ENCODE measurements at regions not wholly inside any gene's neighbourhood (a gene's known extent, or its start where the extent isn't known, plus 50 kb on each side); places are given as distances from the start of the nearest gene placed in this dataset.

GRCh38 chr14:101483829-101484228, 77.5 kb upstream of the DIO3 start:
- H2BK12ac ChIP-seq (ENCODE audit: low read length in 2 of 2), result no peak overlapping the region
- H3K79me1 ChIP-seq (replicated peaks; ENCODE audit: low read length, poor library complexity, severe bottlenecking), result no peaks in the 10 kb centered on the region
- no peak overlapping the region for H2BK120ac ChIP-seq (ENCODE audit: low read depth, low read length)
- no peaks in the 10 kb centered on the region for H3K36me3 ChIP-seq (ENCODE audit: control insufficient read depth in 1 of 2, insufficient read depth in 2 of 2, low read depth in 1 of 2, low read length in 2 of 2)
- no peak overlapping the region for H4K91ac ChIP-seq (ENCODE audit: low read length)
- H3K9me3 ChIP-seq (ENCODE audit: control insufficient read depth, low read length), result peaks cover 32% of the 10 kb centered on the region
- H2BK5ac ChIP-seq (ENCODE audit: low read depth, low read length, poor library complexity, severe bottlenecking), result no peak overlapping the region
- no peak overlapping the region for H3K23ac ChIP-seq (ENCODE audit: low read length in 2 of 2)
- WGBS, result 73% methylated on average over 3 of the region's 4 CpGs
- H3K27ac ChIP-seq (ENCODE audit: low read length, poor library complexity, severe bottlenecking), result no peak overlapping the region
- no peaks in the 10 kb centered on the region for H3K27me3 ChIP-seq (ENCODE audit: control insufficient read depth in 1 of 2, insufficient read depth in 1 of 2, low read length in 2 of 2)
- H3K4me2 ChIP-seq (ENCODE audit: low read length, poor library complexity, severe bottlenecking), result no peak overlapping the region
- no peak overlapping the region for H2BK15ac ChIP-seq (ENCODE audit: low read depth, poor library complexity, severe bottlenecking)
- no peak overlapping the region for H3K4me3 ChIP-seq (ENCODE audit: insufficient read depth in 1 of 2, low read depth in 1 of 2, low read length in 2 of 2)
- no peaks in the 10 kb centered on the region for H3K4me1 ChIP-seq (ENCODE audit: control insufficient read depth, insufficient read depth, low read depth, low read length)
- no peak overlapping the region for H3K14ac ChIP-seq (ENCODE audit: low read length in 2 of 2)
- no peak overlapping the region for H2AFZ ChIP-seq (ENCODE audit: low read depth, low read length)
- no peak overlapping the region for H3K4ac ChIP-seq (ENCODE audit: low read depth in 1 of 2, low read length in 2 of 2)
- H4K8ac ChIP-seq (ENCODE audit: low read length), result no peak overlapping the region
- no peak for DNase-seq
- H3K9ac ChIP-seq (ENCODE audit: low read length), result no peak overlapping the region
- H3K18ac ChIP-seq (ENCODE audit: low read depth in 1 of 2, low read length in 2 of 2), result no peak overlapping the region
- no peak overlapping the region for H2AK5ac ChIP-seq (ENCODE audit: low read length, severe bottlenecking)

DNA sequence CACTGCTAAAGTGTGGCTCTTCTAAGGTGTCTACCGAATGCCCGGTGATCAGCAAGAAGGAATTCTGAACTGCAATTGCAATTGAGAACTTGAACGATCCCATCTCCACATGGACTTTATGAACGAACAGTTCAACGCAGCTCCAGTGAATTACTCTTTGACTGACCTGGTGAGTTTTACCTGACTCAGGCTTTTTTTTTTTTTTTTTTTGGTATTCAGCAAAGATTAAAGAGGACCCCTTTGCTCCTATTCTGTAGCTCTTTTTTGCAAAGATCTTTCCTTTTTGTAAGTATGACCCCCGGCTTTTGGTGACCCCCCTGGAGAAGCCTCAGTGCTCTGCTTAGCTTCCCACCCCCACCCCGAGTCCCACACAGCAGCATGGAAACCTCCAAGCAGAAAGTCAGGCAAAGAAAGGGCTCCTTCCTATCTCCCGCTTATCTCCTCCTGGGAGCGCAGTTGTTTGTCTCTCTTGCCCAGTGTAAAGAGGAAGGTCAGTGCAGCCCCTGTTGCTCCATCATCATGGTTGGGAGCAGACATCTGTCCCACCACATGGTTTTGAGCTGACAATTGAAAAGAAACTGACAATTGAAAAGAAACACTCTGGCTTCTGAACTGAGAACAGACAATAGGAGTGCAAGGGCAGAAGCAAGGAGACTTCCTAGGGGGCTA, 72.1 kb upstream of the DIO3 start:
- no peak overlapping the region for H3K18ac ChIP-seq (ENCODE audit: low read depth in 1 of 2, low read length in 2 of 2)
- no peak overlapping the region for H3K9ac ChIP-seq (ENCODE audit: low read length)
- no peak overlapping the region for H4K8ac ChIP-seq (ENCODE audit: low read length)
- peaks cover 0 to 8% of the 10 kb centered on the region in 2 experiments for H3K27me3 ChIP-seq (ENCODE audit: control insufficient read depth in 1 of 2, insufficient read depth in 1 of 2, low read length in 2 of 2)
- H2BK120ac ChIP-seq (ENCODE audit: low read depth, low read length), result no peak overlapping the region
- no peaks in the 10 kb centered on the region for H3K4me1 ChIP-seq (ENCODE audit: control insufficient read depth, insufficient read depth, low read depth, low read length)
- no peak overlapping the region for H3K4ac ChIP-seq (ENCODE audit: low read depth in 1 of 2, low read length in 2 of 2)
- H3K4me2 ChIP-seq (ENCODE audit: low read length, poor library complexity, severe bottlenecking), result no peak overlapping the region
- no peak overlapping the region for H3K27ac ChIP-seq (ENCODE audit: low read length, poor library complexity, severe bottlenecking)
- 81% methylated on average over 9 of the region's 9 CpGs for WGBS
- H3K4me3 ChIP-seq (ENCODE audit: insufficient read depth in 1 of 2, low read depth in 1 of 2, low read length in 2 of 2), result no peak overlapping the region
- no peak overlapping the region for H3K23ac ChIP-seq (ENCODE audit: low read length in 2 of 2)
- H2BK12ac ChIP-seq (ENCODE audit: low read length in 2 of 2), result no peak overlapping the region
- no peak overlapping the region for H2AK5ac ChIP-seq (ENCODE audit: low read length, severe bottlenecking)
- DNase-seq, result no peak
- no peak overlapping the region for H4K91ac ChIP-seq (ENCODE audit: low read length)
- H3K36me3 ChIP-seq (ENCODE audit: control insufficient read depth in 1 of 2, insufficient read depth in 2 of 2, low read depth in 1 of 2, low read length in 2 of 2), result no peaks in the 10 kb centered on the region
- no peak overlapping the region for H2BK5ac ChIP-seq (ENCODE audit: low read depth, low read length, poor library complexity, severe bottlenecking)
- no peak overlapping the region for H2BK15ac ChIP-seq (ENCODE audit: low read depth, poor library complexity, severe bottlenecking)
- no peak overlapping the region for H2AFZ ChIP-seq (ENCODE audit: low read depth, low read length)
- H3K79me1 ChIP-seq (replicated peaks; ENCODE audit: low read length, poor library complexity, severe bottlenecking), result no peaks in the 10 kb centered on the region
- peaks cover 30% of the 10 kb centered on the region for H3K9me3 ChIP-seq (ENCODE audit: control insufficient read depth, low read length)
- H3K14ac ChIP-seq (ENCODE audit: low read length in 2 of 2), result no peak overlapping the region

DNA sequence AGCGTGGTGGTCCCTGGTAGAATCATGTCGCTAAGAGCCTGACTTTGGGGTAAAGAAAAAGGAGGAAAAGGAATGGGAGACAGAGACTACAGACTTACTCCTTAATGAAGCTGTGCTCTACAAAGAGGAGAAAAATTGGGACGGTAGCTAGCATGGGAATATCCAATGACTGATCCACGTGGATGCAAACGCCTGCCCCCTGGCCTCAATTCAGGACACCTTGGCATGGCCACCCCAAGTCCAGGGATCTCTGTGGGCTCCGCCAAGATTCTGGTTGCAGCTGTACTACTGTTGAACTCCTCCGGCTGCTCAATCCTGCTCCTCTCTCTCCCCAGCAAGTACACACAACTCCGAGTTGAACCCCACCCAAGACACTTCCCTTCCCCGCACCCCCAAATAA, 70.5 kb upstream of the DIO3 start:
- WGBS, result 93% methylated on average over 8 of the region's 9 CpGs
- H3K14ac ChIP-seq (ENCODE audit: low read length in 2 of 2), result no peak overlapping the region

DNA sequence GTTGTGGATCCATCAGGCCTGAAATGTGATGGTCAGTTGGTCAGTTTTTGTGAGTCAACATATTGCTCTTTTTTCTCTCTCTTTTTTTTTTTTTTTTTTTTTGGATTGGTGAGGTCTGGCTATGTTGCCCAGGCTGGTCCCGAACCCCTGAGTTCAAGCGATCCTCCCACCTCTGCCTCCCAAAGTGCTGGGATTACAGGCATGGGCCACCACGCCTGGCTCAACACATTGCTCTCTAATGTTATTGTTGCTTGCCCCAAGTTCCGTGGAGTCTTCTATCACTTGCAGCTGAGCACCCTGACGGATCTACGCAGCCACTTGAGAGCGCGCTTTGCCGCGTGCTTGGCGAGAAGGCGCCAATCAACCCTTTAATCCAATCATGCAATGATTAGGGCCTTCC, 69.5 kb upstream of the DIO3 start:
- Histone ChIP-seq H3K4me1 (ENCODE audit: control insufficient read depth, insufficient read depth, low read depth, low read length) (no peaks in the 10 kb centered on the region), H4K91ac (ENCODE audit: low read length) (no peak overlapping the region), H2BK12ac (ENCODE audit: low read length in 2 of 2) (no peak overlapping the region), H3K9ac (ENCODE audit: low read length) (no peak overlapping the region), H2BK120ac (ENCODE audit: low read depth, low read length) (no peak overlapping the region), H3K36me3 (ENCODE audit: control insufficient read depth in 1 of 2, insufficient read depth in 2 of 2, low read depth in 1 of 2, low read length in 2 of 2) (no peaks in the 10 kb centered on the region), H3K23ac (ENCODE audit: low read length in 2 of 2) (no peak overlapping the region), H2BK15ac (ENCODE audit: low read depth, poor library complexity, severe bottlenecking) (no peak overlapping the region), H2AK5ac (ENCODE audit: low read length, severe bottlenecking) (no peak overlapping the region), H2AFZ (ENCODE audit: low read depth, low read length) (no peak overlapping the region), H3K9me3 (ENCODE audit: control insufficient read depth, low read length) (peaks cover 18% of the 10 kb centered on the region), H3K4ac (ENCODE audit: low read depth in 1 of 2, low read length in 2 of 2) (no peak overlapping the region), H4K8ac (ENCODE audit: low read length) (no peak overlapping the region), H3K4me2 (ENCODE audit: low read length, poor library complexity, severe bottlenecking) (no peak overlapping the region), H2BK5ac (ENCODE audit: low read depth, low read length, poor library complexity, severe bottlenecking) (no peak overlapping the region), H3K4me3 (ENCODE audit: insufficient read depth in 1 of 2, low read depth in 1 of 2, low read length in 2 of 2) (no peak overlapping the region), H3K27me3 (ENCODE audit: control insufficient read depth in 1 of 2, insufficient read depth in 1 of 2, low read length in 2 of 2) (peaks cover 0 to 13% of the 10 kb centered on the region in 2 experiments), H3K79me1 (replicated peaks; ENCODE audit: low read length, poor library complexity, severe bottlenecking) (no peaks in the 10 kb centered on the region), H3K18ac (ENCODE audit: low read depth in 1 of 2, low read length in 2 of 2) (no peak overlapping the region), H3K27ac (ENCODE audit: low read length, poor library complexity, severe bottlenecking) (no peak overlapping the region), H3K14ac (ENCODE audit: low read length in 2 of 2) (no peak overlapping the region)
- WGBS, result 77% methylated on average over 10 of the region's 12 CpGs
- DNase-seq, result no peak

More for the DNA sequence above, 70.5 kb upstream of the DIO3 start:
- DNase-seq, result no peak
- no peak overlapping the region for H3K27ac ChIP-seq (ENCODE audit: low read length, poor library complexity, severe bottlenecking)
- H3K23ac ChIP-seq (ENCODE audit: low read length in 2 of 2), result no peak overlapping the region
- H3K9ac ChIP-seq (ENCODE audit: low read length), result no peak overlapping the region
- no peak overlapping the region for H2AK5ac ChIP-seq (ENCODE audit: low read length, severe bottlenecking)
- H3K27me3 ChIP-seq (ENCODE audit: control insufficient read depth in 1 of 2, insufficient read depth in 1 of 2, low read length in 2 of 2), result peaks cover 0 to 10% of the 10 kb centered on the region in 2 experiments
- no peak overlapping the region for H2BK120ac ChIP-seq (ENCODE audit: low read depth, low read length)
- no peak overlapping the region for H2AFZ ChIP-seq (ENCODE audit: low read depth, low read length)
- H4K91ac ChIP-seq (ENCODE audit: low read length), result no peak overlapping the region
- no peak overlapping the region for H3K4ac ChIP-seq (ENCODE audit: low read depth in 1 of 2, low read length in 2 of 2)
- H3K4me1 ChIP-seq (ENCODE audit: control insufficient read depth, insufficient read depth, low read depth, low read length), result no peaks in the 10 kb centered on the region
- H3K18ac ChIP-seq (ENCODE audit: low read depth in 1 of 2, low read length in 2 of 2), result no peak overlapping the region
- H2BK5ac ChIP-seq (ENCODE audit: low read depth, low read length, poor library complexity, severe bottlenecking), result no peak overlapping the region
- H3K79me1 ChIP-seq (replicated peaks; ENCODE audit: low read length, poor library complexity, severe bottlenecking), result no peaks in the 10 kb centered on the region
- H2BK15ac ChIP-seq (ENCODE audit: low read depth, poor library complexity, severe bottlenecking), result no peak overlapping the region
- H2BK12ac ChIP-seq (ENCODE audit: low read length in 2 of 2), result no peak overlapping the region
- H3K4me3 ChIP-seq (ENCODE audit: insufficient read depth in 1 of 2, low read depth in 1 of 2, low read length in 2 of 2), result no peak overlapping the region
- H4K8ac ChIP-seq (ENCODE audit: low read length), result no peak overlapping the region
- no peaks in the 10 kb centered on the region for H3K36me3 ChIP-seq (ENCODE audit: control insufficient read depth in 1 of 2, insufficient read depth in 2 of 2, low read depth in 1 of 2, low read length in 2 of 2)
- H3K4me2 ChIP-seq (ENCODE audit: low read length, poor library complexity, severe bottlenecking), result no peak overlapping the region
- H3K9me3 ChIP-seq (ENCODE audit: control insufficient read depth, low read length), result peaks cover 27% of the 10 kb centered on the region
